Psoas muscle (tissue), 7 donors: ENCODE measurements at regions not wholly inside any gene's neighbourhood (a gene's known extent, or its start where the extent isn't known, plus 50 kb on each side); places are given as distances from the start of the nearest gene placed in this dataset.

ENCODE experiments used
- ATAC-seq, 4 donors: fragments of 200-7000 bp; cut with Tn5 transposase; one replicate each; pipeline ENCODE4 v1.9.1; 2020; ENCODE audit warnings: moderate library complexity in 3 of 4, mild to moderate bottlenecking in 2 of 4
- DNase-seq, 2 donors: peaks; one replicate each; pipeline ENCODE4 v3.0.0-alpha.2; 2020
- H3K27ac ChIP-seq: fragments of 200-600 bp; one replicate; pipeline ENCODE4 v1.8.0; 2022
- H3K27me3 ChIP-seq, 3 donors: fragments of 200-600 bp in 1 of 3; one replicate each; pipeline versions ENCODE4 v1.6.1 to v1.8.0; 2013 to 2022; ENCODE audit warnings: low read length in 2 of 3, mild to moderate bottlenecking in 2 of 3, moderate library complexity in 1 of 3; ENCODE audit not compliant: insufficient read depth in 3 of 3
- H3K36me3 ChIP-seq, 2 donors: fragments of 200-600 bp in 1 of 2; one replicate each; pipeline versions ENCODE4 v1.6.1 to v1.8.0; 2013 to 2022; ENCODE audit warnings: low read depth in 1 of 2, mild to moderate bottlenecking in 1 of 2, moderate library complexity in 1 of 2; ENCODE audit not compliant: insufficient read depth in 1 of 2
- H3K4me1 ChIP-seq: fragments of 200-600 bp; one replicate; pipeline ENCODE4 v1.8.0; 2022
- H3K4me3 ChIP-seq: fragments of 200-600 bp; one replicate; pipeline ENCODE4 v1.8.0; 2022; ENCODE audit warnings: mild to moderate bottlenecking
- H3K9me3 ChIP-seq: fragments of 200-600 bp; one replicate; pipeline ENCODE4 v1.8.0; 2022
- CTCF ChIP-seq: fragments of 200-600 bp; IDR thresholded peaks from one replicate; pipeline ENCODE4 v1.8.0; 2022; ENCODE audit warnings: antibody characterized with exemption
- WGBS, 3 donors: extraction: QIAGEN DNeasy Blood & Tissue Kit; methylation state at CpG; one replicate each; pipeline versions ENCODE4 v1.1.6 to v1.1.7; 2013; 5-methylcytosine and 5-hydroxymethylcytosine counted together
- intact Hi-C, 2 donors: fragments of 100-400 bp; cut with DNase I; formaldehyde crosslinking; loops; one replicate each; pipeline versions ENCODE4 v1.11.0 to v1.14.2; 2022
- donor health status: healthy with polysubstance abuse.
- donor health status: DM: no; HTN: no; CAD: no; lungs with moderate emphysema.
- donor health status: Bipolar disorder and iron deficiency.
- donor health status: healthy.
- donor health status: DM: yes; HTN: yes; CAD: no.
- donor health status: DM: no; HTN: no; CAD: no.
- donor health status: DM: yes; HTN: yes; CAD: no.

- no peak for TF ChIP-seq CTCF
- no peak overlapping the region for H3K27ac ChIP-seq
- DNase-seq (no peak), ATAC-seq (no peak)
- H3K4me1 ChIP-seq, result no peaks in the 10 kb centered on the region
- no peak overlapping the region for H3K4me3 ChIP-seq
- H3K27me3 ChIP-seq, result no peaks in the 10 kb centered on the region
- 92 to 95% (median 93%) methylated on average over 9 of the region's 9 CpGs for WGBS, 3 donors
- H3K36me3 ChIP-seq, result no peaks in the 10 kb centered on the region
- H3K9me3 ChIP-seq, result no peaks in the 10 kb centered on the region
- intact Hi-C loops, result no loop called here
Measured at GRCh38 chr12:31803306-31804184, 74.7 kb upstream of the AMN1 start.

GRCh38 chr12:31801872-31802271, 73.1 kb upstream of the AMN1 start:
- ATAC-seq (no peak), DNase-seq (no peak)
- no peaks in the 10 kb centered on the region for H3K36me3 ChIP-seq
- 83 to 89% (median 88%) methylated on average over 3 to 4 of the region's 4 CpGs for WGBS, 3 donors
- no peak overlapping the region for H3K4me3 ChIP-seq
- no peak overlapping the region for H3K27ac ChIP-seq
- no peaks in the 10 kb centered on the region for H3K27me3 ChIP-seq
- no peaks in the 10 kb centered on the region for H3K4me1 ChIP-seq
- no peaks in the 10 kb centered on the region for H3K9me3 ChIP-seq
- no peak for TF ChIP-seq CTCF
- intact Hi-C loops, result no loop called here

- TF ChIP-seq CTCF, result no peak
- DNase-seq, result no peak
- intact Hi-C loops, result no loop called here
- Histone ChIP-seq H3K27ac (no peak overlapping the region), H3K9me3 (no peaks in the 10 kb centered on the region), H3K36me3 (no peaks in the 10 kb centered on the region), H3K27me3 (no peaks in the 10 kb centered on the region), H3K4me1 (no peaks in the 10 kb centered on the region), H3K4me3 (no peak overlapping the region)
- no peak for ATAC-seq
- 83 to 86% (median 84%) methylated on average over 13 of the region's 13 CpGs for WGBS, 3 donors
Measured at GRCh38 chr12:31797230-31797872, 68.5 kb upstream of the AMN1 start.

- H3K9me3 ChIP-seq, result no peaks in the 10 kb centered on the region
- H3K36me3 ChIP-seq, result no peaks in the 10 kb centered on the region
- no peak for ATAC-seq
- H3K27me3 ChIP-seq, result no peaks in the 10 kb centered on the region
- intact Hi-C loops, result no loop called here
- no peak overlapping the region for H3K4me3 ChIP-seq
- 89 to 92% (median 90%) methylated on average over 11 of the region's 11 CpGs for WGBS, 3 donors
- TF ChIP-seq CTCF, result no peak
- DNase-seq, result no peak
- H3K4me1 ChIP-seq, result no peaks in the 10 kb centered on the region
- H3K27ac ChIP-seq, result no peak overlapping the region
Measured at GRCh38 chr12:31796270-31796951, 67.6 kb upstream of the AMN1 start.
